Endometrial microvascular endothelial cells (primary cell): ENCODE measurements at regions not wholly inside any gene's neighbourhood (a gene's known extent, or its start where the extent isn't known, plus 50 kb on each side); places are given as distances from the start of the nearest gene placed in this dataset.
"Not testable (repeated sequence)": the region's sequence is repeated elsewhere in the genome, so short reads cannot be mapped to it uniquely, and the experiment has no call there.

ENCODE experiments used
- in situ Hi-C: cut with HindIII; loops from 2 replicates; pipeline ENCODE4 v1.10.0; 2017; ENCODE audit warnings: low sequenced_read_pairs, low pct_unique_long_range_greater_than_20kb; ENCODE audit errors: inconsistent ontology term

DNA sequence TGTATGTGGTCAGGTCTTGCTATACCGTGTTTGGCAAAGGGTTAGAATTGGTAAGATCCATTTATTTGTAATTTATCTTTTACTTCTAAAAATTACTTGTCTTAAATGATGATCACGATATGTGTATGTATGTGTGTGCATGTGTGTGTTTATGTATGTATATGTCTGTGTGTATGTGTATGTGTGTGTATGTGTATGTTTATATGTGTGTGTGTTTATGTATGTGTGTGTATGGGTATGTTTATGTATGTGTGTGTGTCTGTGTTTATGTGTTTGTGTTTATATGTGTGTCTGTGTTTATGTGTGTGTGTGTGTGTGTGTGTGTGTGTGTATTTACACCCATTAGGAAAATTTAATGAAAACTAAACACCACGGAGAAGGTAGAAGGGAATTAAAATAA is 176.9 kb upstream of the FZD8 start:
- in situ Hi-C loops = no loop called here

DNA sequence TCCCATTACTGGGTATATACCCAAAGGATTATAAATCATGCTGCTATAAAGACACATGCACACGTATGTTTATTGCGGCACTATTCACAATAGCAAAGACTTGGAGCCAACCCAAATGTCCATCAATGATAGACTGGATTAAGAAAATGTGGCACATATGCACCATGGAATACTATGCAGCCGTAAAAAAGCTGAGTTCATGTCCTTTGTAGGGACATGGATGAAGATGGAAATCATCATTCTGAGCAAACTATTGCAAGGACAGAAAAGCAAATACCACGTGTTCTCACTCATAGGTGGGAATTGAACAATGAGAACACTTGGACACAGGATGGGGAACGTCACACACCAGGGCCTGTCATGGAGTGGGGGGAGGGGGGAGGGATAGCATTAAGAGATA is 175.0 kb upstream of the FZD8 start:
- in situ Hi-C loops = not testable (repeated sequence)

DNA sequence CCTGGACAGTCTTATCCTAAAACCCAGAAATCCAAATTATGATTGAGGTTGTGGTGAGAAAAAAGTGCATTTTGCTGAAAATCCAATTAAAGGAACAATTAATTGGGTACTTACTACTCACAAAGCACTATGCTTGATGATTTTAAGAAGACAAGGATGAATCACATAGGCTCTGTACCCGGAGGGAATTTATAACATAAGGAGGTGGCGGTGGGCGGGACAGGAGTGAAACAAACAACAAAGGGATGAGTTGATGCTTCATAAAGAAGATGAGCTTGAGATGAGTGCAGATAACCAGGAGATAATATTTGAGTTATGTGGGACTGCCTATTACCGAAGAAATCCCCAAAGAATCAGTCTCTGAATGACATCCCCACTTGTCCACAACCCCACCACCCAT is 171.1 kb upstream of the FZD8 start:
- in situ Hi-C loops = no loop called here

DNA sequence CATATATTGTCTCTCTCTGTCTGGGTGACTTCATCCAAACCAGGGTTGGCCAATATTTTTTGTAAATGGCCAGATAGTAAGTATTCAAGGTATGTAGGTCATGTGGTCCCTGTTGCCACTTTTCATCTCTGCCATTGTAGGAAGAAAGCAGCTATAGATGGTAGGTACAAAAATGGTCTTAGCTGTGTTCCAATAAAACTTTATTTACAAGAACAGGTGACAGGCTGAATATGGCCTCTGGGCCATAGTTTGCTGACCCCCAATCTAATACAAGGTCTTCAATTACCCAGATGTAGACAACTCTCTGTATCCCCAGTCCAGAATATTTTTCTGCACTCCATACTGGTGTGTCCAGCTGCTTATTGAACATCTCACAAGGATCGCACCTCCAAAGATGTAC is 166.2 kb upstream of the FZD8 start:
- in situ Hi-C loops = no loop called here

DNA sequence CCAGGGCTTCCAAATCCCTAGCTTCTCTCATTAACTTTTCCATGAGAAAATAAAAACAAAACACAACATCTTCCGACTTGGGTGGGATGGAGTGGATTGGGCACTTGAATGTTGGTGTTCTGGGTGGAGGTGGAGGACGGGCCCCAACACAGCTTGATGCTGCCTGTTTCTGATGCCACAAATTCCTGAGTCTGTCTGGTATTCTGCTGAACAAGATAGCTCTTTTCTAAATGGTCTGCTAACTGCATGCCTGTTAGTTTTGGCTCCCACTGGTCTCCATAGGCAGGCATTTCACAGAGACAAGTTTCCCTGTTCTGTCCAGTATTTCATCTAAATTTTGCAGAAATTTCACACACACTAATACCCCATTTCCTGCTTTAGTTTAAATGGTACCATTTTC is 160.9 kb upstream of the FZD8 start:
- in situ Hi-C loops = no loop called here

DNA sequence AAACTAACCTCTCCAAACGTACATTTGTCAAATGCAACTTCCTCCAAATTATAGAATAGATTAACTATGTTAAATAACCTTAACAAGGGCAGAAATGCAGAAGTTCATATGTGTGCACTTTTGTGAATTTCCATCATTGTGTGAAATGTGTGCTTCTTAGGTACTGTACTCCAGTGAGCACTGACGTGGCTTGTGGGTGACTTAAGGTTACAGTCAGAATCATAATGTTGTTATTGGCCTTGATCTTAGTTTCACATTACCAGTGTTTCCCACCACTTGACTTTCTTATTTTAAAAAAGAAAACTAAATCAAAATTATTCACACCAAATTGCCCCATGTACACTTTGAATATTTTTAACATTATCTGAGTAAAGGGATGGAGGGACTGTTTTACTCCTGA is 155.1 kb upstream of the FZD8 start:
- in situ Hi-C loops = no loop called here

DNA sequence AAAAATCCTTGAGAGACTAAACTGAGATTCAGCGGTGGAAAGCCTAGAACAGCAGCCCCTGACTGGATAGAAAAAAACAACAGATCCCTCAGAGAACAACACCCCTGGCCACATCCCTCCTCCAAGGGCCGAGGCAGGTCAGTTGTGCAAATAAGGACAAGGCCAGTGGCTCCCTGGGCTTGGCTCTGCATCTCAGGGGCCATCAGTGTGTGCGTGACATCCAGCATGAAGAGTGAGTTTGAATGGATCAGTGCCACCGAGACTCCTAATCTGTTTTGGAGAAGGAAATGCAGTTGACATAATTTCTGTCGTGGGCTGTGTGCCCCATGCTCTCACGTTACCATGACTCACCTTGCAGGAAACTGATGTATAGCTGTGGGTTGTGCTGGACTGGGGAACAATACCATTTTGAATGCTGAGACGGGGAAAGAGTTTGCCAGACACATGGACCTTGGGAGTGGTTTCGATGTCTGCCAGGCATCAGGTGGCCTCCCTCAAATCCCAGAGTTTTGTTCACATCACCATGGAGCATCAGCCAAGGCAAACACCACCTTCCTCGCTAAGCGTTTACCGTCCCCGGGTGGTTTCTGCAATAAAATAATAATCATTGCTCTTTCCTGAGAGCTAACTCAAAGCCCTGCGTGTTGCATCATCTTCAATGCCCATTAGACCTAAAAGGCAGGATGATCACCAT is 153.2 kb upstream of the FZD8 start:
- in situ Hi-C loops = no loop called here

DNA sequence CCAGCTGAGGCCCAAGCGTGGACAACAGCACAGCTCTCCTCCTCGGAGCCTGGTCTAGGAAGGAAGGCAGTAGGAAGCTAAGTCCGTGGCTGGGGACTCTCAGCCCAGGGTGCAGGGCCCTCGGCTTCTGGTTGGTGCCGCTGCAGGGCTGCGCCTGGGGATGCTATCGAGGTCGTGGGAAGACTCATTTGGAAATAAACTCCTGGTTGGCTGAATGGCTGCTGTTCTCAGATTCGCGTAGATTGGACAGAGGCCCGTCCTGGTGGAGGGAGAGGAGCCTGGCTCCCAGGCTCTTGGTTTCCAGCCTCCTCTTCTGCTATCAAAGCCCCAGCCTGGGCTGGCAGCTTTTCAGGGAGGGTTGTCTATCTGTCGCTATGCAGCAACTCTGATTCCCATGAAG is 152.6 kb upstream of the FZD8 start:
- in situ Hi-C loops = no loop called here

DNA sequence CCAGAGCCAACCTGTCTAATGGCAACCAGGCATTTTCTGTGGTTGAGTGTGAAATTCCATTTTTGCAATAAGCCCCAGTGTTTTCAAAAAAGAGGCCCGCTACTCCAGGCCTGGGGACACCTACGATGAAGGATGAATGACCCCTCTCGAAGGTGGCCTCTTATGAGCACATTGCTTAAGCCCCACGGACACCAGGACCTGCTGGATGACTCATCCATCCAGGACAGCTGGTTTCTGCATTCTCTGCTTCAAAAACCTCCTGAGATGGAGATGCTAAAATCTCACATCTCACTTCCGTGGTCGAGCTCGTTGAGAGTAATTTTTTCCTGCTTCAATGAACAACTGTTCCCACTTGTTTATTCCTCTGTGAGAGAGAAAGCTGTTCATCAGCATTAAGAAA is 150.2 kb upstream of the FZD8 start:
- in situ Hi-C loops = no loop called here

DNA sequence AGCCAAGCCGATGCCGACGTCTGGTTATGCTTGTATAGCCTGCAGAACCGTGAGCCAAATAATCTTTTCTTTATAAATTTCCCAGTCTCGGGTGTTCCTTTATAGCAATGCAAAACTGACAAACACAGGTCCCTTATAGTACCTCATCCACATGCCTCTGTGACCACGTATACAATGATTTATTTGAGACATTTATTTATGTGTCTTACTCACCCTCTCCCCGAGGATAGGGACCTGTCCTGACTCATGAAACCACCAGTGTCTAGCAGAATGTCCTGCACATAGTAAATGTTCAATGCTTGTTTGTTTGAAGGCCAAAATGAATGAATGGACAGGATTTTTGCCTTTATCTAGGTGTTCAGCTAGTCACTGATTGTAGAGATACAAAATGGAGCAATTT is 147.9 kb upstream of the FZD8 start:
- in situ Hi-C loops = no loop called here

DNA sequence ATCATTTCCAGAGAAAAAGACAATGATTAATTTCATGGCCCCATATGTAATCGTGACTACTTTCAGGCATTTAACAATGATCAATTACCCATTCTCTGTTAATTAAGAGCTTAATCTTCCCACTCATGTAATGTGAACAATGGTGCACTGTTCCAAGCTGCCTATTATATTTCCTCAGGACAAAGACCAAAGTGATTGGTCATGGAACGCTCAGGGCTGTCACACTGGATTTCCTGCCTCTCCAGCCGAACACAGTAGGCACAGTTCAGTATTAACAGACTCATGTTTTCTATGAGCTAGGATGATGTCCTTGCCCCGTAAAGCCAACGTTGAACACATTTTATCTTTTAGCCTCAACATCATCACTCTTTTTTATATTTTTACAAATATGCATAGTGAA is 142.7 kb upstream of the FZD8 start:
- in situ Hi-C loops = no loop called here

DNA sequence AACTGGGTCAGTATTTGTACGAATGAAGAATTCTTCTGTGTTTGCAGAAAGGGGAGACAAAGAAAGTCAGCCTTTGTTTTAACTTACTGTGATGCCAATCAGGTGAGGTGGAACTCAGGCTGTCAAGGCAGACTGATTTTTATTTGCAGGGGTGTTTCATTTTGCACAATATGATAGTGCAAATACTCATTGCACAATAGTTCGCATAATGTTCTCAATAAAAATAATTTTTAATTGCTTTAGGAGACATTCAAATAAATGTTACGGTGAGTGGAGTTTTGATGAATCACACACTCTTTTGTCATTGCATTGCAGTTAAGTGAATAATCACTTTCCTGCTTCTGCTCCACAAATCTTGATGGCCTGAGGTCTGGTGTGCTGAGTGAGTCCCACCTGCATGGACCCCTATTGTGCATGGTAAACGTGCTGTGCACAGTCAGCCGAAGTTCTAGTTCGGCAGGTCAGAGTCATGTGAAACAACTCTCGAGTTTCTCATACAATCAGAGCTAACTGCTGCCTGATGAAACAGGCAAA is 141.3 kb upstream of the FZD8 start:
- in situ Hi-C loops = no loop called here

DNA sequence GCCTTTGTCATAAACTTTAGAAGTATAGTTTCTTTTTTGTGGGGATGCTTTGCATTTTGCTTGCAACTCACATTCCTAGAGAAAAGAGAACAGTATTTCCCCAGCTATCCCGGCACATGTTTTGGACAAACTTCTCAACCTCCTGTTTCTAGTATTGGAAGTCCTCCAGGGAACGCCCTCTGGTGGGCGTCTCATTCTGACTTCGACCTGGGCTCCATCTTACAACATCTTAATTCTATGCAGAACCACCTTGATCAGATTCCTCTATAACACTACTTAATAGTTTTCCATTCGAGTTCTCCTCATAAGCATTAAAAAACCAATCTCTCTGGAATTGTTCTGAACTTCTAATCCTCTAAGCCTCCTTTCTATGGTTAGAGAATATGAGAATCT is 139.5 kb upstream of the FZD8 start:
- in situ Hi-C loops = no loop called here

DNA sequence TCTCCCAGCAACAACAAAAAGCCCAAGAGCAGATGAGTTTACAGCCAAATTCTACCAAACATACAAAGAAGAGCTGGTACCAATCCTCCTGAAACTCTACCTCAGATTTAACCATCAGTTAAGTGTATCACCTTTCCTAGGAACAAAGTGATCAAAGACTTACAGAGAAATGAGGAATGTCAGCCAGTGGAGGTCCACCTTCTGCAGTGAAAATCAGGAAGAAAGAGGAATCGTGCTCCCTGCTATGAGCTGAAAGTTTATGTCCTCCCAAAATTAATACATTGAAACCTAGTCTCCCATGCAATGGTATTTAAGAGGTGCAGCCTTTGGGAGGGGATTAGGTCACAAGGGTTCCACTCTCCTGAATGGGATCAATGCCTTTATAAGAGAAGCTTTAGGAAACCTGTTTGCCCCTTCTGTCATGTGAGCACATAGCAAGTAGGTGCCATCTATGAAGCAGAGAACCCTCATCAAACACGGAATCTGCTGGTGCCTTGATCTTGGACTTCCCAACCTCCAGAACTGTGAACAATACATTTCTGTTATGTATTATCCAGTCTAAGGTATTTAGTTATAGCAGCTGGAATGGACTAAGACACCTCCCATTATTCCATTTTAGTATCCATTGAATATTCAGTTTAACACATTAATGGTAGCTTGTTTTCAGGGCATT is 139.0 kb upstream of the FZD8 start:
- in situ Hi-C loops = no loop called here

DNA sequence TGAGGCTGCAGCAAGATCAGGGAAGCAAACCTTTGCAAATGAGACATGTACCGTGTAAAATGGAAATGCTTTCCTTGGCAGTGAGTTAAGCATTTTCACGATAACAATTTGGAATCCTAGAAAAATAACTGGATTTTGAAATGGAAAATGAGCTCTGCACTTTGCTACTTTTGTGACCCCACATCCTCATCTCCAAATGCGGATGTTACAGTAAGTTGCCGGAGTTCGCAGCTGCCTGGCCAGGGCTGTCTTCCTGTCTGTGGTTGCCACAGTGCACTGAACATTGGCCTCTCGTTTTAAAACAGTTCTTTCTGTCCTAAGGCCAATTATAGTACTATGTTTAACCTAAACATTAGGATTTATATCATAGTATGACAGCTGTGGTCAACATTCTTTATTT is 136.2 kb upstream of the FZD8 start:
- in situ Hi-C loops = no loop called here

DNA sequence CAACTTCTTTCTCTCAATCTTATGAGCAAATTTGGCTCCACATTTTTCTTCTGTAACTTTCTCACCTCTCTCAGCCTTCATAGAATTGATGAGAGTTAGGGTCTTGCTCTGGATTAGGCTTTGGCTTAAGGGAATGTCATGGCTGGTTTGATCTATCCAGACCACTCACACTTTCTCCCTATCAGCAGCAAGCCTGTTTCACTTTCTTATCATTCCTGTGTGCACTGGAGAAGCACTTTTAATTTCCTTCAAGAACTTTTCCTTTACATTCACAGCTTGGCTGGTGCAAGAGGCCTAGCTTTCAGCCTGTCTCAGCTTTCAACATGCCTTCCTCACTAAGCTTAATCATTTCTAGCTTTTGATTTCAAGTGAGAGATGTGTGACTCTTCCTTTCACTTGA is 134.5 kb upstream of the FZD8 start:
- in situ Hi-C loops = not testable (repeated sequence)

DNA sequence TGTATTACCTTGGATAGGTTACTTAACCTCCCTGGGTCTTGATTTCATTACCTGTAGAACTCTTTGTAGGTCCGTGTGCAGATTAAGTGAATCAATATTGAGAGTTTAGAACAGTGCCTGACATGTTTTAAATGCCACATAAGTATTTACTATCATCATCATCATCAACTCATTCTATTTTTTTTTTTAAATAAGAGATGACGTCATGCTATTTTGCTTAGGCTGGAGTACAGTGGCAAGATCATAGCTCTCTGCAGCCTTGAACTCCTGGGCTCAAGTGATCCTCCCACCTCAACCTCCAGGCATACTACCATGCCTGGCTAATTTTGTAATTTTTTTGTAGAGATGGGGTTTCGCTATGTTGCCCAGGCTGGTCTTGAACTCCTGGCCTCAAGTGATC is 132.0 kb upstream of the FZD8 start:
- in situ Hi-C loops = no loop called here

DNA sequence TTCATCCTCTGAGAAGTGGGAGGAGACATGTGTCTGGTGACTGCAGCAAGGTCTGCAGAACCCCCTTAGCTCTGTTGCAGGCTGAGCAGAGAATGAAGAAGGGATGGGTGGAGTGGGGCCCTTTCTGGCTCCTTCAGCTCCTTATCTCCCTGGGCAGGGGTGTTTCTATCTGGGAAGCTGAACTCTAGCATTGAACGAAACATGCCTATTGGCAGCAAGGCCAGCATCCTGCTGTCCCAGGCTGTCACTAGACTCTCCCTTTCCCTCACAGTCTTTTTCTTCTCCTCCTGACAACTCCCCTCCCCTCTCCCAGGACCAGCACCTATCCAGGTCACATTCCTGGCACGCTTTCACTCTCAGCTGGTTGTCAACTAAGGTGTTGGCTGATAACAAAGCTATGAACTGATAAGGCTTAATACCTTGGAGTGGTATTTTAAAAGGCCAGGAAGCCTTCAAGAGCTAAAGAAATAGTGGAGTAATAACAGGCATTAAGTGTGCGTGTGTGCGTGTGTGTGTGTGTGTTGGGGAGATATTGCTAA is 128.8 kb upstream of the FZD8 start:
- in situ Hi-C loops = no loop called here

DNA sequence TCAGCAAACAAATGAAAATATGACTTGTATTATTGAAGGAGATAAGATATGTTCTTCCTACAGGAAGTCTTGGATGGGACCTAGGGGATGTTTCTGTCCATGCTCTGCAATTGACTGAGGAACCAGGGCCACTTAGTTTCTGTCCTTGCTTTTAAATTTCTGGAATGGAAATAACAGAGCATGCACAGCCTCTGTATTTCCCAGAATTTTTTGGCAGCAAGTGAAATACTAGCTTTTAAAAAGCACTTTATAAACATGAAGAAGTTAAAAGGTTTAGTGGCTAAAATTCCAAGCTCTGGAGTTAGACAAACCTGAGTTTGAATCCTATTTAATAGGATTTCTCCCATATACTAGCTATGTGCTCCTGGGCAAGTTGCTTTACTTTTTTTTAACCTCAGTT is 127.7 kb upstream of the FZD8 start:
- in situ Hi-C loops = no loop called here

DNA sequence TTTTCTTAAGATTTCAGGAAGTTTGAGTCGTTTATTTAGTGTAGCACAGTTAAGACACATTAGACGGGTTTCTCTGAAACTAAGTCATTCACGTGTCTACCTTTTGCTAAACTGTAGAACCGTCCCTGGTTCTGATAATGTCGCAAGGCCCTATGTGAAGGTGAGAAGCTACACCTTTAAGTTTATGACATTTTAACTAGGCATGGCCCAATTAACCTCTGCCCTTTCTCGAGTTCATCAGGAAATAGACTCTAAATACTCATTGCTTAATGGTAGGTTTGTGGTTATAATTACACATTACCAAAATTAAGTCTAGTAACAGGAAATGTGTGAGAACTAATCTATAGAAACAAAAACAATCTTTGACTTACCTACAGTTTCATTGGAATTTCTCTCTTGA is 126.6 kb upstream of the FZD8 start:
- in situ Hi-C loops = no loop called here
